ENCODE measurements at regions not wholly inside any gene's neighbourhood (a gene's known extent, or its start where the extent isn't known, plus 50 kb on each side); places are given as distances from the start of the nearest gene placed in this dataset.
A peak's percentile ranks its signal among the peaks of the same experiment; 100 is the strongest.

- no peaks in the 10 kb centered on the region for H3K36me3 ChIP-seq (replicated peaks in 1 of 2; ENCODE audit: control insufficient read depth in 1 of 2, insufficient read depth in 2 of 2, low read length in 1 of 2)
- no peak overlapping the region for H2AFZ ChIP-seq (ENCODE audit: low read depth)
- no peaks in the 10 kb centered on the region for H3K9me2 ChIP-seq
- no peak overlapping the region for H3K4me3 ChIP-seq (ENCODE audit: low read depth in 2 of 2, low read length in 1 of 2)
- H3K9ac ChIP-seq, result no peak overlapping the region
- TF ChIP-seq RFX5 (IDR thresholded peaks at IDR 0.05; ENCODE audit: low read length) (no peak), ELF1 (IDR thresholded peaks at IDR 0.05) (no peak), YY1 (IDR thresholded peaks at IDR 0.05; ENCODE audit: low read depth) (no peak), SMC3 (IDR thresholded peaks at IDR 0.05; ENCODE audit: low read depth, low read length) (no peak), TCF12 (IDR thresholded peaks at IDR 0.05) (no peak), NRF1 (IDR thresholded peaks at IDR 0.05; ENCODE audit: low read depth, low read length) (no peak), USF2 (IDR thresholded peaks at IDR 0.05; ENCODE audit: borderline replicate concordance, low read depth, low read length) (no peak), EP300 (IDR thresholded peaks at IDR 0.05; ENCODE audit: borderline replicate concordance in 1 of 2, low read depth in 1 of 2, low read length in 1 of 2) (no peak)
- no peaks in the 10 kb centered on the region for H3F3A ChIP-seq (replicated peaks; ENCODE audit: insufficient read depth)
- H3K9me3 ChIP-seq, result no peaks in the 10 kb centered on the region
- WGBS (ENCODE audit: low lambda C conversion rate), result 65% methylated on average over 17 of the region's 18 CpGs
- no peaks in the 10 kb centered on the region for H3K27me3 ChIP-seq (ENCODE audit: insufficient read depth)
- H3K4me2 ChIP-seq, result no peak overlapping the region
- ChIA-PET CTCF (no interaction called here), POLR2A (no interaction called here)
- H3K4me1 ChIP-seq (ENCODE audit: control insufficient read depth in 1 of 2, insufficient read depth in 2 of 2, low read depth in 1 of 2, low read length in 1 of 2), result peaks cover 0 to 17% of the 10 kb centered on the region in 2 experiments; a peak in 1 of 4 replicates
- no peaks in the 10 kb centered on the region for H3K79me2 ChIP-seq (ENCODE audit: insufficient read depth)
- no peak overlapping the region for H3K27ac ChIP-seq (ENCODE audit: low read depth in 2 of 2, low read length in 1 of 2)
- H4K20me1 ChIP-seq (ENCODE audit: insufficient read depth), result no peaks in the 10 kb centered on the region
- DNase-seq, result no peak
These were observed 255.5 kb upstream of the LRRC7 start for GRCh38 chr1:69312055-69312732.

GRCh38 chr1:69313118-69313517, 254.6 kb upstream of the LRRC7 start:
- DNase-seq, result no peak
- Histone ChIP-seq H3K27ac (ENCODE audit: low read depth in 2 of 2, low read length in 1 of 2) (no peak overlapping the region), H2AFZ (ENCODE audit: low read depth) (no peak overlapping the region), H3K9me2 (no peaks in the 10 kb centered on the region), H3K36me3 (replicated peaks in 1 of 2; ENCODE audit: control insufficient read depth in 1 of 2, insufficient read depth in 2 of 2, low read length in 1 of 2) (no peaks in the 10 kb centered on the region), H3K4me3 (ENCODE audit: low read depth in 2 of 2, low read length in 1 of 2) (no peak overlapping the region), H4K20me1 (ENCODE audit: insufficient read depth) (no peaks in the 10 kb centered on the region), H3F3A (replicated peaks; ENCODE audit: insufficient read depth) (no peaks in the 10 kb centered on the region), H3K4me2 (no peak overlapping the region), H3K4me1 (ENCODE audit: control insufficient read depth in 1 of 2, insufficient read depth in 2 of 2, low read depth in 1 of 2, low read length in 1 of 2) (peaks cover 0 to 17% of the 10 kb centered on the region in 2 experiments; a peak in 1 of 4 replicates), H3K27me3 (ENCODE audit: insufficient read depth) (no peaks in the 10 kb centered on the region), H3K9me3 (no peaks in the 10 kb centered on the region), H3K9ac (no peak overlapping the region), H3K79me2 (ENCODE audit: insufficient read depth) (no peaks in the 10 kb centered on the region)
- ChIA-PET POLR2A (no interaction called here), CTCF (no interaction called here)
- TF ChIP-seq ELF1 (IDR thresholded peaks at IDR 0.05), result no peak
- 41% methylated on average over 11 of the region's 11 CpGs for WGBS (ENCODE audit: low lambda C conversion rate)

- no peak for DNase-seq
- 25% methylated on average over 3 of the region's 3 CpGs for WGBS (ENCODE audit: low lambda C conversion rate)
- Histone ChIP-seq H3K79me2 (ENCODE audit: insufficient read depth) (no peaks in the 10 kb centered on the region), H4K20me1 (ENCODE audit: insufficient read depth) (no peaks in the 10 kb centered on the region), H3K4me2 (no peak overlapping the region), H3K27me3 (ENCODE audit: insufficient read depth) (no peaks in the 10 kb centered on the region), H3F3A (replicated peaks; ENCODE audit: insufficient read depth) (no peaks in the 10 kb centered on the region), H3K4me3 (ENCODE audit: low read depth in 2 of 2, low read length in 1 of 2) (no peak overlapping the region), H3K4me1 (ENCODE audit: control insufficient read depth in 1 of 2, insufficient read depth in 2 of 2, low read depth in 1 of 2, low read length in 1 of 2) (peaks cover 0 to 17% of the 10 kb centered on the region in 2 experiments; a peak in 1 of 4 replicates), H2AFZ (ENCODE audit: low read depth) (no peak overlapping the region), H3K36me3 (replicated peaks in 1 of 2; ENCODE audit: control insufficient read depth in 1 of 2, insufficient read depth in 2 of 2, low read length in 1 of 2) (no peaks in the 10 kb centered on the region), H3K9me2 (no peaks in the 10 kb centered on the region), H3K9ac (no peak overlapping the region), H3K27ac (ENCODE audit: low read depth in 2 of 2, low read length in 1 of 2) (peak overlapping the region in 1 of 2 experiments; percentile 28; a peak in 1 of 4 replicates), H3K9me3 (no peaks in the 10 kb centered on the region)
- no peak for TF ChIP-seq RAD21 (IDR thresholded peaks at IDR 0.05; ENCODE audit: low read length)
- TF ChIP-seq RCOR1 (IDR thresholded peaks at IDR 0.05; ENCODE audit: low read length), result no peak
- TF ChIP-seq FOXM1 (IDR thresholded peaks at IDR 0.05; ENCODE audit: low read depth), result no peak
- TF ChIP-seq, protein P1, sequence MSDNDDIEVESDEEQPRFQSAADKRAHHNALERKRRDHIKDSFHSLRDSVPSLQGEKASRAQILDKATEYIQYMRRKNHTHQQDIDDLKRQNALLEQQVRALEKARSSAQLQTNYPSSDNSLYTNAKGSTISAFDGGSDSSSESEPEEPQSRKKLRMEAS (IDR thresholded peaks at IDR 0.05; ENCODE audit: low read depth), result no peak
- no peak for TF ChIP-seq PBX3 (IDR thresholded peaks at IDR 0.05)
- TF ChIP-seq, protein P2, sequence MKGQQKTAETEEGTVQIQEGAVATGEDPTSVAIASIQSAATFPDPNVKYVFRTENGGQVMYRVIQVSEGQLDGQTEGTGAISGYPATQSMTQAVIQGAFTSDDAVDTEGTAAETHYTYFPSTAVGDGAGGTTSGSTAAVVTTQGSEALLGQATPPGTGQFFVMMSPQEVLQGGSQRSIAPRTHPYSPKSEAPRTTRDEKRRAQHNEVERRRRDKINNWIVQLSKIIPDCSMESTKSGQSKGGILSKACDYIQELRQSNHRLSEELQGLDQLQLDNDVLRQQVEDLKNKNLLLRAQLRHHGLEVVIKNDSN (IDR thresholded peaks at IDR 0.05; ENCODE audit: borderline replicate concordance, low read depth), result no peak
- no peak for TF ChIP-seq JUND (IDR thresholded peaks at IDR 0.05)
- no peak for TF ChIP-seq RFX5 (IDR thresholded peaks at IDR 0.05; ENCODE audit: low read length)
- TF ChIP-seq CHD2 (IDR thresholded peaks at IDR 0.05; ENCODE audit: low read length, partially characterized antibody), result no peak
- TF ChIP-seq FOSL2 (IDR thresholded peaks at IDR 0.05; ENCODE audit: borderline replicate concordance, low read depth), result no peak
- no peak for TF ChIP-seq EZH2phosphoT487 (IDR thresholded peaks at IDR 0.05; ENCODE audit: borderline replicate concordance, low read depth)
- CTCF ChIA-PET, result no interaction called here
- POLR2A ChIA-PET, result no interaction called here
These were observed 252.3 kb upstream of the LRRC7 start for GRCh38 chr1:69315416-69315815.

Measured in SK-N-SH (cell line).